Naive thymus-derived CD4-positive, alpha-beta T cell (primary cell): ENCODE measurements at regions not wholly inside any gene's neighbourhood (a gene's known extent, or its start where the extent isn't known, plus 50 kb on each side); places are given as distances from the start of the nearest gene placed in this dataset.
A peak's percentile ranks its signal among the peaks of the same experiment; 100 is the strongest.

Experiments
- ATAC-seq: fragments of 150-1000 bp; cut with Tn5 transposase; 2 replicates; pipeline ENCODE4 v1.10.0; 2021; ENCODE audit warnings: mild to moderate bottlenecking, moderate library complexity
- CTCF ChIA-PET: fragments of 350-600 bp; sonication (Branson Sonifier 250); formaldehyde crosslinking; loops from one replicate; lab custom pipeline; 2021; ENCODE audit warnings: antibody characterized with exemption; lab: Charles Lee
- POLR2A ChIA-PET: fragments of 350-600 bp; sonication (Branson Sonifier 250); formaldehyde crosslinking; loops from one replicate; lab custom pipeline; 2021; ENCODE audit warnings: antibody characterized with exemption, inconsistent platforms; lab: Charles Lee
- DNase-seq, 9 donors: peaks; one replicate each; pipeline versions ENCODE4 v3.0.0 to v3.0.0-alpha.2; 2020 to 2022; ENCODE audit warnings: mixed read lengths in 1 of 9
- H3K27ac ChIP-seq: one replicate; pipeline ENCODE4 v1.7.0; 2013; ENCODE audit warnings: mild to moderate bottlenecking, low read depth, low read length, moderate library complexity
- H3K27me3 ChIP-seq, 2 donors: one replicate each; pipeline ENCODE4 v1.7.0; 2013; ENCODE audit warnings: low read length in 2 of 2, mild to moderate bottlenecking in 2 of 2, moderate library complexity in 2 of 2; ENCODE audit not compliant: control insufficient read depth in 2 of 2, insufficient read depth in 2 of 2
- H3K36me3 ChIP-seq, 3 experiments: 1 replicate in 2 of 3; 2 replicates in 1 of 3; pipeline ENCODE4 v1.7.0; 2013; ENCODE audit warnings: low read length in 3 of 3, mild to moderate bottlenecking in 3 of 3, moderate library complexity in 1 of 3; ENCODE audit not compliant: insufficient read depth in 3 of 3, control insufficient read depth in 2 of 3
- H3K4me1 ChIP-seq, 2 donors: one replicate each; pipeline ENCODE4 v1.7.0; 2013; ENCODE audit warnings: low read length in 2 of 2, mild to moderate bottlenecking in 2 of 2, moderate library complexity in 1 of 2; ENCODE audit not compliant: control insufficient read depth in 2 of 2, insufficient read depth in 2 of 2
- H3K4me3 ChIP-seq: 2 replicates; pipeline ENCODE4 v1.7.0; 2013; ENCODE audit warnings: mild to moderate bottlenecking, low read length
- H3K9me3 ChIP-seq, 3 experiments: 1 replicate in 2 of 3; 2 replicates in 1 of 3; pipeline ENCODE4 v1.7.0; 2013; ENCODE audit warnings: low read length in 3 of 3; ENCODE audit not compliant: control insufficient read depth in 2 of 3
- H3K27ac Mint-ChIP-seq, 9 donors: one replicate each; pipeline ENCODE4 v1.8.0; 2020 to 2022; ENCODE audit warnings: mixed read lengths in 9 of 9, mild to moderate bottlenecking in 8 of 9, moderate library complexity in 5 of 9, inconsistent platforms in 2 of 9
- H3K27me3 Mint-ChIP-seq, 5 donors: one replicate each; pipeline ENCODE4 v1.8.0; 2021 to 2022; ENCODE audit warnings: mixed read lengths in 5 of 5, mild to moderate bottlenecking in 1 of 5
- H3K36me3 Mint-ChIP-seq, 5 donors: one replicate each; pipeline ENCODE4 v1.8.0; 2020 to 2022; ENCODE audit warnings: mixed read lengths in 5 of 5, mild to moderate bottlenecking in 3 of 5, inconsistent platforms in 1 of 5
- H3K4me1 Mint-ChIP-seq, 7 donors: one replicate each; pipeline ENCODE4 v1.8.0; 2020 to 2022; ENCODE audit warnings: mixed read lengths in 7 of 7, mild to moderate bottlenecking in 3 of 7, inconsistent platforms in 1 of 7
- H3K4me3 Mint-ChIP-seq, 10 donors: one replicate each; pipeline ENCODE4 v1.8.0; 2020 to 2022; ENCODE audit warnings: mild to moderate bottlenecking in 10 of 10, mixed read lengths in 10 of 10, moderate library complexity in 6 of 10, inconsistent platforms in 2 of 10
- H3K9me3 Mint-ChIP-seq, 11 donors: one replicate each; pipeline ENCODE4 v1.8.0; 2020 to 2022; ENCODE audit warnings: mixed read lengths in 11 of 11, mild to moderate bottlenecking in 4 of 11, inconsistent platforms in 1 of 11, moderate library complexity in 1 of 11
- intact Hi-C, 2 donors: fragments of 100-400 bp; cut with micrococcal nuclease; formaldehyde crosslinking; loops; one replicate each; pipeline ENCODE4 v1.15.1; 2023

- Histone ChIP-seq H3K4me1 (no peaks in the 10 kb centered on the region), H3K27me3 (no peaks in the 10 kb centered on the region), H3K4me3 (no peak overlapping the region), H3K9me3 (no peaks in the 10 kb centered on the region), H3K36me3 (no peaks in the 10 kb centered on the region), H3K27ac (no peak overlapping the region)
- intact Hi-C loops: loop anchor here (1.0 to 10.0 kb wide), 9 partner anchors 71 to 557 kb away; partner anchors contain the start of gene STARD3NL (in 2 of the 2)
- POLR2A ChIA-PET: no interaction called here
- CTCF ChIA-PET: interaction anchor here (0.5 to 5.2 kb wide), 9 partner anchors 99 to 1795 kb away, joined by 3 to 64 read pairs (median 15); no protein-coding TSS in a partner anchor
- Mint-ChIP-seq H3K4me3 (no peak overlapping the region), H3K4me1 (peaks cover 0 to 2% (median 0%) of the 10 kb centered on the region in 7 donors), H3K36me3 (no peaks in the 10 kb centered on the region), H3K27ac (no peak overlapping the region), H3K9me3 (no peaks in the 10 kb centered on the region), H3K27me3 (peaks cover 18 to 43% (median 23%) of the 10 kb centered on the region in 5 donors)
- ATAC-seq: peak; percentile 88
- DNase-seq: peak; percentile 16 to 58 (median 44)
Measured at GRCh38 chr7:38107486-38107893, 70.6 kb upstream of the STARD3NL start.

DNA sequence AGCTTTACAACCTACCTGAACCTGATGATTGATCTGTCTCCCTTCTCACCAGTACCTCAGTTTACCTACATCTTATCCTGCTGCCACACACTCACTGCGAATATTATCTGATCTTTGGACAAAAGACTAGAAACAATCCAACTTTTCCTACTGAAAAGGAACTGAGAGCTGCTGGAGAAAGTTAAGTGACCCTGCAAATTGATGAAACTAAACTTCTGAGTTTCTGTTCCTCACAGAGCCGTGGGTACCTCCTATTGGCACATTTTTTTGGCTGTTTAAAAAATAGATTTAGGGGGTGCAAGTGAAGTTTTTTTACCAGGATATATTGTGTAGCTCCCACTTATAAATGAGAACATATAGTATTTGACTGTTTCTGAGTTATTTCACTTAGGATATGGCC lies 66.0 kb upstream of the STARD3NL start:
- Histone ChIP-seq H3K36me3 (no peaks in the 10 kb centered on the region), H3K4me3 (no peak overlapping the region), H3K9me3 (no peaks in the 10 kb centered on the region), H3K27ac (no peak overlapping the region), H3K27me3 (no peaks in the 10 kb centered on the region), H3K4me1 (no peaks in the 10 kb centered on the region)
- H3K36me3 Mint-ChIP-seq: peaks cover 0 to 5% (median 0%) of the 10 kb centered on the region in 5 donors
- no peaks in the 10 kb centered on the region for H3K9me3 Mint-ChIP-seq
- ATAC-seq: no peak
- no peak overlapping the region for H3K4me3 Mint-ChIP-seq
- no peak for DNase-seq
- CTCF ChIA-PET: interaction anchor here (0.8 kb wide), 1 partner anchor 9 kb away, joined by 3 read pairs; no protein-coding TSS in a partner anchor
- POLR2A ChIA-PET: no interaction called here
- no peak overlapping the region for H3K27ac Mint-ChIP-seq
- peaks cover 17 to 51% (median 25%) of the 10 kb centered on the region in 5 donors for H3K27me3 Mint-ChIP-seq
- intact Hi-C loops: no loop called here
- H3K4me1 Mint-ChIP-seq: no peaks in the 10 kb centered on the region

GRCh38 chr7:38120076-38120475 lies 58.0 kb upstream of the STARD3NL start:
- H3K4me3 ChIP-seq: no peak overlapping the region
- no peaks in the 10 kb centered on the region for H3K27me3 ChIP-seq
- no peaks in the 10 kb centered on the region for H3K4me1 ChIP-seq
- H3K4me3 Mint-ChIP-seq: no peak overlapping the region
- H3K27ac ChIP-seq: no peak overlapping the region
- no peaks in the 10 kb centered on the region for H3K4me1 Mint-ChIP-seq
- H3K36me3 ChIP-seq: no peaks in the 10 kb centered on the region
- no peak overlapping the region for H3K27ac Mint-ChIP-seq
- ATAC-seq (no peak), DNase-seq (no peak)
- peaks cover 0 to 21% (median 3%) of the 10 kb centered on the region in 11 donors for H3K9me3 Mint-ChIP-seq
- CTCF ChIA-PET: no interaction called here
- intact Hi-C loops: no loop called here
- POLR2A ChIA-PET: no interaction called here
- H3K36me3 Mint-ChIP-seq: peaks cover 0 to 1% (median 0%) of the 10 kb centered on the region in 5 donors
- peaks cover 23 to 46% (median 40%) of the 10 kb centered on the region in 5 donors for H3K27me3 Mint-ChIP-seq
- H3K9me3 ChIP-seq: no peaks in the 10 kb centered on the region

- H3K4me3 ChIP-seq: no peak overlapping the region
- H3K4me1 Mint-ChIP-seq: no peaks in the 10 kb centered on the region
- no peaks in the 10 kb centered on the region for H3K4me1 ChIP-seq
- intact Hi-C loops: no loop called here
- no peak overlapping the region for H3K27ac Mint-ChIP-seq
- H3K27me3 ChIP-seq: no peaks in the 10 kb centered on the region
- ChIA-PET POLR2A (no interaction called here), CTCF (interaction anchor here (0.6 kb wide), 1 partner anchor 13 kb away, joined by 3 read pairs; no protein-coding TSS in a partner anchor)
- H3K27ac ChIP-seq: no peak overlapping the region
- no peak for ATAC-seq
- no peaks in the 10 kb centered on the region for H3K36me3 Mint-ChIP-seq
- no peak overlapping the region for H3K4me3 Mint-ChIP-seq
- H3K9me3 ChIP-seq: no peaks in the 10 kb centered on the region
- no peaks in the 10 kb centered on the region for H3K36me3 ChIP-seq
- peaks cover 0 to 21% (median 3%) of the 10 kb centered on the region in 11 donors for H3K9me3 Mint-ChIP-seq
- no peak for DNase-seq
- H3K27me3 Mint-ChIP-seq: peaks cover 12 to 34% (median 22%) of the 10 kb centered on the region in 5 donors
Measured at GRCh38 chr7:38122501-38122900, 55.5 kb upstream of the STARD3NL start.

- H3K9me3 ChIP-seq: no peaks in the 10 kb centered on the region
- Mint-ChIP-seq H3K4me3 (no peak overlapping the region), H3K9me3 (peaks cover 0 to 21% (median 3%) of the 10 kb centered on the region in 11 donors), H3K36me3 (no peaks in the 10 kb centered on the region), H3K4me1 (peaks cover 0 to 2% (median 0%) of the 10 kb centered on the region in 7 donors), H3K27me3 (peaks cover 10 to 24% (median 18%) of the 10 kb centered on the region in 5 donors), H3K27ac (no peak overlapping the region)
- ChIA-PET POLR2A (no interaction called here), CTCF (no interaction called here)
- DNase-seq: no peak
- no peak for ATAC-seq
- intact Hi-C loops: no loop called here
- no peak overlapping the region for H3K4me3 ChIP-seq
- no peaks in the 10 kb centered on the region for H3K27me3 ChIP-seq
- H3K36me3 ChIP-seq: no peaks in the 10 kb centered on the region
- H3K4me1 ChIP-seq: no peaks in the 10 kb centered on the region
- no peak overlapping the region for H3K27ac ChIP-seq
Measured at GRCh38 chr7:38123494-38123893, 54.6 kb upstream of the STARD3NL start.

DNA sequence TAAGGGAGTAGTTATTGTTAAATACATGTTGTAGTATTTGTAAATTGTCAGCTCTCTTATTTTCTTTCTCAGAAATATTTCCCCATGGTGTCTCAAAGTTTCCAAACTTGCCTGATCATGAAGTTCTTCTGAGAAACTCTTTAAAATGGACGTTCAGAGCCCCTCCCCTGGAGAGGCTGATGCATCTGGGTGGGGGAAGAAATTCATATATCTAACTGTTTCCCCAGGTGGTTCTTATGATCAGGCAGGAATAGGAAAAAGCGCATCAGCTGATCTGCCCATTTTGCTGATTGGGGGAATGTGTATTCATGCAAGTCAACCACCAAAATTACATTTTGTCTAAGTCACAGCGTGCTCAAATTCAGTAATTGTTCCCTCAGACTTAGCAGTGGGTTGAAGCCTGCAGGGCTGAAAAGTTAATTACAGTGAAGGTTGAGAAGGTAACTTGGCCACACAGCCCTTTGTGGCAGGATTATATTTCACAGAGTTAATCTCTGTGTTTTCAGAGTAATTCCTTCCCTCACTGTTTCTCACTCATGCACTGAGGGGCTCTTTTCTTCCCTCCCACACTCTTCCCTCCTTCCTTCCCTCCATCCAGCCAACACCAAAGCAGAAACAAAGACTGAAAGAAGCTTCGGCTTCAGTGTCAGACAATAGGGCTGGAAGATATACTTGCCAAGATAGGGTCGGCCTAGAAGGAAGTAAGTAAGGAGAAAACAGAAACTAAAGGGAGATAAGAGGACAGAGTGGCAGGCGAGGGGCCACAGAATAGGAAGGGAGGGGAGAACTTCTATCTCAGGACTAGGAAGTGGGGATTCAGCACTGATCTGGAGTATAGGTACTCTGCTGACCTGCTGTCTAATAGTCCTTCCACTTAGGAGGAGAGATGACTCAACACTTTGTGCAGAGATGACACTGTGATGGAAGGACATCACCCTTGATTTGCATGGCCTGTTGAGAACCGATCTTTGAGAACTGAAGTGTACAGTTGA lies 50.5 kb upstream of the STARD3NL start:
- DNase-seq (no peak), ATAC-seq (no peak)
- ChIA-PET POLR2A (no interaction called here), CTCF (no interaction called here)
- Mint-ChIP-seq H3K4me1 (peaks cover 0 to 2% (median 0%) of the 10 kb centered on the region in 7 donors), H3K4me3 (peak overlapping the region in 1 of 10 donors; percentile 4), H3K9me3 (peaks cover 0 to 6% (median 0%) of the 10 kb centered on the region in 11 donors), H3K27me3 (peaks cover 5 to 23% (median 19%) of the 10 kb centered on the region in 5 donors), H3K36me3 (no peaks in the 10 kb centered on the region), H3K27ac (no peak overlapping the region)
- H3K9me3 ChIP-seq: no peaks in the 10 kb centered on the region
- intact Hi-C loops: no loop called here
- H3K27ac ChIP-seq: no peak overlapping the region
- no peaks in the 10 kb centered on the region for H3K27me3 ChIP-seq
- H3K4me3 ChIP-seq: no peak overlapping the region
- H3K36me3 ChIP-seq: no peaks in the 10 kb centered on the region
- H3K4me1 ChIP-seq: no peaks in the 10 kb centered on the region
